Iris pigment epithelial cell (primary cell): ENCODE measurements at regions not wholly inside any gene's neighbourhood (a gene's known extent, or its start where the extent isn't known, plus 50 kb on each side); places are given as distances from the start of the nearest gene placed in this dataset.
A peak's percentile ranks its signal among the peaks of the same experiment; 100 is the strongest.

Source experiments
- DNase-seq: peaks from one replicate; pipeline ENCODE4 v3.0.0-alpha.2; 2011; ENCODE audit warnings: low read depth

DNA sequence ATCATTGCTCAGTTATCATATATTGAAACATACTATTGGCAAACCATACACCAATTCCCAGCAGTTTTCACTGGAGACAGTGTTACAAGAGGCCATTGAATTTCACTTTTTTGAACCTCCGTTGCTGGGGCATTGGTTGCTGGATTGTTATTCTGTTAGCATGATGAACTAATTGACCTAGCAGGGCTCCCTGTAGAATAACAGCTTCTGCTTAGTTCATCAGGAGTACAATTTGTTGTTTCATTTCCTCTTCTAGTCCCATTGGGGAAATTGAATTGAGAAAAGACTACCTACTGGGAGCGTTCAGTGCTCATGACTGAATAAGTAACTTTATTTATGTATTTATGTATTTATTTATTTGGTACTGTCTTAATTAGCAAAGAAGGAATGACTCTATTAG, 151.6 kb downstream of the SLIT2 start:
- no peak for DNase-seq

DNA sequence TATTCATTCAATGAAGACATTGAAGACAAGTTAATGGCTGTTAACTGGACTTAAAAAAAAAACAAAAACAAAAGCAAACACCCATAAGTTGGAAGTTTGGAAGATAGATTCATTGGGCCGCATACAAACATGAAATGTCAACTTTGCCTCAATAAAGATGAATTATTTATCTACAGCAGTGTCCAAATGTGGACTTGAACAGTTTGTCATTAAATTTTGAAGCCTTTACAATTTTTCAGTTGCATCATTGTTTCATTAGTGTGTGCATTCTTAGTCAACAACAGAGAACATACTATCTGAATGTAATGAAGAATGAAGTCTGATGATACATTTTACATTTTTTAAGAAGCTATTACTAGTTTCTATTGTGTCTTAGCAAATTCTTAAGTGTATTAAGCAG, 152.1 kb downstream of the SLIT2 start:
- DNase-seq: no peak

DNA sequence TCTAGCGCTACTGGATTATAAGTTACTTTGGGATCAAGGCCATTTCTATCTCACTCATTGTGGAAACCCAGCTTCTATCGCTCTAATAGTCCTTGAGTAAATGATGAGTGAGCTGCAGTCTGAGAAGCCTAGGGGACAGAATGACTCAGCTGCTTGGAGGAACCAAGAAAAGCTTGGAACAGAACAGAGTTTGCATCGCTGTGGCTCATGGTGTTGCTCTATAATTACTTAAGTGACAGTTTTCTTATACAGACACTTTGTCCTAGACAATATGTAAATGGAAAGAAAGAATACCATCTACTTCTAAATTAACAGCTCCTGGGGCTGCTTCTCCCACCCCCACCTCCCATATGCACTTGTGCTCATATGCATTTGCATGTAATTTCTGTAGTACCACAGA, 156.9 kb downstream of the SLIT2 start:
- DNase-seq: peak; percentile 81

DNA sequence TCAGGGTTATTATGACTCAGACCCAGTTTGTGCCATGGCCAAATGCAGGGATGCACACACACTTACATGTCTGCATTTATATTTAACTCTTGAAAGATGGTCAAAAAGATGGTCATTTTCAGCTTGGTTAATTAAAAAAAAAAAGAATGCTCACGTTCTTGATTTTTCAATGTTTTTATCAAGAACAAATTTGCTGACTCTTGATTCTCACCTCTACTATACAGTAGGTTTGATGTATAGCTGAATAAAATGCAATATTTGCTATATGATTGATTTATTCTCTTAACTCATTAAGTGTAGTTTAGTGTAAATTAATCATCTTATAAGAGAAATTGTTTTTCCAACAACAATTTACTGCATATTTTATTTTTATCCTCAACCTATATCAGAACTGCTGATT, 160.4 kb downstream of the SLIT2 start:
- no peak for DNase-seq

DNA sequence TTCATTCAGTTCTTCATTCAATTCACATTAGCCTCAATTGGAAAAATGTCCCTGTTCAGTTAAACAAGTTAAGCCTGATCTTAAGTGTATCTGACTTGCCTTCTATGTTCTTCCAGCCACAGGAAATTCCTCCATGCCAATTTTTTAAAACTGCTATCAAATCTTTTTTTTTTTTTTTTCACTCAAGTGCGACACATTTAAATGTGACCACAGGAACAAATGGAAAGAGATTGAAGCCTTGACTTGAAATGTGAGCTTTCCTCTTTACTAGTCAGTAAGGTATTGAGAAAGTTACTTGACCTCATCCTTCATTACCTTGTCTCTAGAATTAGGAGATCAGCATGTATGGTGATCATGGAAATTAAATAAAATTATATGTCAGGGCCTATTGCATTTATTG, 165.1 kb downstream of the SLIT2 start:
- no peak for DNase-seq

DNA sequence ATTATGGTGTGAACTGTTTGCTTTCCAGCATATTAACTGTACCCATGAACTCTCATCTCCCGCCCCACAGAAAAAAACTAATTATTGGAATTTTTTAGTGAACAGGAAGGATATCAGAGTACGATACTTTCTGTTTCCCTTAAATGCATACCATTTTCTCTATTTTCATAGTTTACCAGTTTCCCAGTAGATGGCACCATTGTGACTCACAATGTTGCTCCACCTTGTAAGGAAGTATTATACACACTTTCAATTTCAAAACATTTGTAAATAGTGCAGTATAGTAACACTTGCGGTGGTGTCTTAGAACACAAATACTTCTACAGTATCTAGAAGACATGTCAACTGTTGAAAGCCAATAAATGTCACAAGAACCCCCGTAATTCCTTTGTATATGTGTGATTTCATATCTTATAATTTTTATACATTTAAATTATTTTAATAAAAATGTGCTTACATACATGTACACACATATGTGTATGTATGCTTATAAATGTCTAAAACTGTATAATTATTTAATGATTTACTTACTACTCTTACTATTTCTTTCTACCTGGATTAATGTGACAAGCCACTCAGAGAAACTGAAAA, 167.3 kb downstream of the SLIT2 start:
- DNase-seq: peak; percentile 87

DNA sequence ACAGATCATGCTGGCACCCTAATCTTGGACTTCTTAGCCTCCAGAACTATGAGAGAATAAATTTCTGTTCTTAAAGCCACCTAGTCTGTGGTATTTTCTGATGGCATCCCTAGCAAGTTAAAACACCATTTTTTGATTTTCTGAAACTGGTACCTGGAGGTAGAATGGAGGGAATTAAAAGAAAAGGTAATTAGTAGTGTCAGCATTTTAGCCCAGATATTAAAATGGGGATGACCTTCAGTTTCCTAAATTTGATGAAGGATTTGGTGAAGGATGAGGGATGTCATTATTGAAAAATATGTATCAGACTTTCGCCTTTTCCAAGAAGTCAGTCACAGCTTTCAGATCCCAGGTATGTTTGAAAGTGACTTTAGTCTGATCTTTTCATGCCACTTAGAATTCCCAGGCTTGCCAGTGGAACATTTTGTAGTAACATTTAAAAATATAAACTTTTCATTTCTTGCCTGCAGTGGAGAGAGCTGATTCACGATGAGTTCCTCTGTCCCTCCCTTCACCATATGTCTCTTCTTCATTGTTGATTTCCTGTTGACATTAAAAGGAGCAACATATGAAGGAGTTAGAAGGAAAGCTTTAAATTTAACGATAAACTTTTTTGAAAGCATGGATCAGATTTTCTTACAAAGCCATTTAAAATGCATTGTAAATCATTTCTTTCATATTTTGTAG, 169.4 kb downstream of the SLIT2 start:
- no peak for DNase-seq

DNA sequence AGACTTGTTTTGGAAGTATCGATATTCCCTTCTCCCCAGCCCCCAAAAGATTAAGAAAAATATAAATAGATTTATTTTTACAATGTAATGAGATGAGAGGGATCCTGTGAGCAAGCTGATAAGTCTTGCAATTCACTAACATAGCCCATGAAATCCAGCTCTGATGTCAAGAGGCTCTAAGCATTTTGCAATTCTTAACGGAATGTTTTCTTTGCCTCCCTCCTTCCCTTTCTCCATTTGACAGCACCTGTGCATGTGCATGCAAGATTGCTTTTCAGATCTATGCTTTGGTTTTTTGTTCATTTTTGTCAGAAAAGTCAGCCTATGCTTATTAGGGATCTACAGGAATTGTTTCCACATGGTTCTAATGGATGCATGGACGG, 169.9 kb downstream of the SLIT2 start:
- DNase-seq: peak; percentile 58

DNA sequence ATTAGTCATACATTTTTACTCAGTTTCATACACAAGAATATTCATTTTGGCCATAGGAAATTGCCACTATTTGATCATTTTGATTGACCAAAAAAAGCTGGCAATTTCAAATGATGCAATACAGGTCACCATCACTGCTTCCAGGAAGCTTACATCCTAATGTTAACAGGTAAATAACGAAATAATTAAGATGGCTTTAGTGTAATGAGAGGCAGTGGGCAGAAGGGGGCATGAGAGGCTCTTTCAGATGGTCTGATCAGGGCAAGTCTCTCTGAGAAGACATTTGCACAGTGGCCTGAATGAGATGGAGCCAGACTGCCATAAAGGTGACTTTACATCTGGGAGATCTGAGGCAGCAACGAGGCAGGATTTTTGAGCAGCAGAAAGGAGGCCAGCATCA, 170.7 kb downstream of the SLIT2 start:
- peak; percentile 63 for DNase-seq

DNA sequence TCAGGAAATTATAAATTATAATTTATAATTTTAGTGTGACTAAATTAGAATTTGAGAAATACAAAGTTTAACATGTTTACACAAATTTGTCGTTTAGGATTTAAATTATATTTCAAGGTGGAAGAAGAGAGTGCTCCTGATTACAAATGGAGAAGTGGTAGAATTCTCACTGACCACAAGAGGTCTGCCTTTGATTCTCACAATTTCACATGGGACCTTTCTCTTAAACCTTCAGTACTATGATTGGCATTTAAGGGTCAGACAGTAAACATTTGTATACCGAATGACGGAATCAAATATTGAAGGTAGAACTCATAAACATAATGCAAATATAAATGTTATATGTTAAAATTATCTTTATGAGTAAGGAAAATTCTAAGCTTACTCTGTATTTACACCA, 171.7 kb downstream of the SLIT2 start:
- DNase-seq: no peak

DNA sequence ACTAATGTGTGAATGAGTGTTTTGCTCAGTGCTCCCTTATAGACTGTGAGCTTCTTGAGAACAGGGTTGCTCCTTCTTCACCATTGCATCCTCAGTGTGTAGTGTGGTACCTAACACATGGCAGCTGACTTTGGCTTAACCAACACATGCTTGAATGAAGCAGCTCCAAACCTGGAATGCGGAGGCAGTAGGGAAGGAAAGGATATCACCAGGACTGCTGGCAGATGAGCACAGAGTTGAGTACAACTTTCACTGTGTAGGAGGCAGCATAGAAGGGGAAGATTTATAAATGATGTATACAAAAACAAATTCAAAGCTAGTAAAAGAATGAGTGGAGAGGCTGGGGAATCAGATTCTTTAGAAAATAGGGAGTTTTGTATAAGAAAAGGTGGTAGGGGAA, 174.3 kb downstream of the SLIT2 start:
- no peak for DNase-seq

DNA sequence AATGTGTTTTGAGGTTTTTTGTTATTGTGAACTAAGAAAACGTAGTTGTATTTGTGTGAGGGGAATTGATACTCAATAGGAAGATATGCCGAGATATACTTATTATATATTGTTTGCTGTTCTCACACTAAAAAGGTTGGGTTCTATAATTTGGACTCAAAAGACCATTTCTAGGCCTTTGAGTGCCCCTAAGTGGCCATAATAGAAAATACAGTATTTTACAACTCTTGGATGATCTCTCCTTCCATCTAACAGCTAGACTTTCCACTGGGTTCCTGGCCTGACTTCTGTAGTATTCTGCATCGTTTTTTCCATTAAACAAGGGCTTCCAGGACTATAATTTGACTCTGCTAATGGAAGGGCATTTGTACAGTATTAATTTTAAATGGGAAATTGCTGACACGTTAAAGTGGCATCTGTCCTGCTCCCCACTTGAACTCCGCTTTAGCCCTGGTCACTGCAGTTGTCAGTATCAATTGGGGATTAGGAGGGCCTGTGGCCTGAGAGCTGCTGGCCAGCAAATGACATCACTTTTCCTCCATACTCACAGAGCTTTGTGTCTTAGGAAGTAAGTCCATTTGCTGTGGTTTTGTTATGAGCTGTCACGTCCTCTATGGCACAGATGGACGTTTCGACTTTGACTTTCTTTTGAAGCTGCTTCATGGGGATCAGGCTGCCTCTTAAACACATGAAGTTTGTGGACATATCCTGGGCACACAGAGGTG, 176.9 kb downstream of the SLIT2 start:
- DNase-seq: peak; percentile 36

DNA sequence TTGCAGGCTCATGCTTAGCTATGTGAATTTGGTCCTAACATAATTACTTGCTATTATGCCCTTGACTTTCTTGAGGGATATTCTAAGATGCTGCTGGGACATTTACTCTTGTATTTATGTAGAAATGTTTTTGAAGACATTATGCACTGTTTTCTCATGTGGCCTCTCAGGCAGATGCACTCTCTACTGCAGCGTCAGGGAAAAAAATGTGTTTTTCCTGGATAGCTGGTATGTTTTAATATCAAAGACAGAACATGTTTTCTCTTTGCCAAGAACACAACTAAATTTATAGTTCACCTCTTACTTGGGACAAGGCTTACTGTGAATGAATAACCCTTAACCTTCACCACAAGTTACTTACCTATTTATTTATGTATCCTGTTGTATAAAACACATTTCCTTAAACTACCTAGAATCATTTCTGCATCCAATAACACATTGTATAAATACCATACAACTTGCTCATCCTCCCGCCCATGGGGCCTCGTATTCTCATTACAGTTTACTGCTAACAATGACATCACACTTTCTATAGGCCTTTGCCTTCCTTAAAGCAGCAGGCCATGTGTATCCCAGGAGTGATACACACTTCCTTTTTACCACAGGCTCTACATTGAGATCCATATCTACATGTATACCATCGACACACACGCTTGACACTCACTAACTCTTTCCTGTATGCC, 178.7 kb downstream of the SLIT2 start:
- peak; percentile 84 for DNase-seq

DNA sequence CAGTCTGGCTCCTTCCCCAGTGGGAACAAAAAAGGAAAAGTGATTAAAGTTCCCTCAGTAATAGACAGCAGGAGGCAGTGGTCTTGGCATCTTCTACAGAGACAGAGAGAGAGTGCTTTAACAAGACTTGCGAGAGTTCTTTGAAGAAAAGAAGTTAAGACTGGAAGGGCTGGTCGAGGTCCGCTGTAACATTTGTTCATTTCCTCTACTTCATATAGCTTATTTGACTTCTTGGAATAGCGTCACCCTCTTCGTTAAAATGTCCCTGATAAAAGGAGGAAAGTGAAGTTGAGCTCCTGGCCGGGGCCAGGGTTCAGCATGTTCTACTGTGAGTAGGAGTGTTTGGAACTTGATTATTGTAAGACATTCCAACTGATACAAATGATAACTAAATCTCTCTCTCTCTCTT, 179.8 kb downstream of the SLIT2 start:
- peak; percentile 50 for DNase-seq

DNA sequence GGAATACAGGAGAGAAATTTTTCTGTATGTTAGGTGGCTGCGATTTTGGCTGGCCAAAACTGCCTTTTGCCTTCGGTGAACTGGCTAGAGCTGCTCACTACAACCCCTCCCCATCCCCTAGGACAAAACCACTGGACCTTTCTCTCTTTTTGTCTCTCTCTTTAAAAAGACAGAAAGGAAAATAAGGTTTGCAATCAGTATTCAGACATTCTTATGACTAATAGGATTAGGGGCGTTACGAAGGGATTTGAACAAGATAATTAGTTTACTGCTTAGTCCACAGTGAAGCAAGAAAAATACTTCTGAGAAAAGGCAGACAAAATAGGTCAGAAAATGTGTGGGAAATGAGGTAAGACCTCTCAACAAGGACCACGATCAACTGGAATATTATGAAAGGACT, 180.4 kb downstream of the SLIT2 start:
- peak; percentile 84 for DNase-seq

DNA sequence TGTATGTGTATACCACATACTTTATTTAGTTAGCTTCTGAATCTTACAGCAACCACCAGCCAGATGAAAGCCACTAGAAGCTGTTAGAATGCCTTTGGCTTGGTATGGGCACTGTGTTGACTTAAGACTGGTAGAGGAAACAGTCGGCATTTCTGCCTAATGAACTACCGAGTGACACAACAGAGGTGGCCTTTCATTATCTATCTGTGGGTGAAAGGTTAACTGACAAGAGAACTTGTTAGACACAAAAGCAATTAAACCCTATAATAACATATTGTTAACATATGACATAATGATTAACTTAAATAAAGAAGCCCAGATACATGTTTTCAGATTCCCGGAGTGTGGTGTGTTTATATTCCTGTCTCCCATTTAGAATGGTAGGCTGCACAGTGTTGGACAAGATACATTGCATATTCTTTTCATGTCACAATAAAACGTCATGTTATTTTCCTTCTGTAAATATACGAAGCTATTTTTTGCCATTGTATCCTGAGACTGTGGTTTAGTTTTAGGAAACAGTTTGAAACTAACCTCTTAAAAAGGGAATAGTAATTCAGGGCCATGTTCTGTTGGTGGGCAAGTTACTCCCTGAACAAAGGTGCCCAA, 181.5 kb downstream of the SLIT2 start:
- no peak for DNase-seq

DNA sequence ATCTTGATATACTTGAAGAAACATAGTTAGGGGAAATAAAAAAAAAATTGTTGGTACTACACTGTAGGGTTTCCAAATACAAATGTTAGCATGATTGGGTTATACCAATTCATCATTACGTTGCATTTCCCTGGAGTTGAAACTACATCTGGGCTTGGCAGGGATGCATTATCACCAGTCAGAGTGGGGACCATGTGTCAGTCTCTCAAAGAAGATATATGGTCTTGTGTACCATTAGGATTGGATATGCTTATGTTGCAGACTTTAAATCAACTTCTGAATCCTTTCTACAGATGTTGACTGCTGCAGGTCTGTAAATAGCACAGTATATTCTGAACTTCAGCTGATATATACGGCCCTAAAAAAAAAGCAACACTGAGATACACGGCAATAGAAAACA, 188.5 kb downstream of the SLIT2 start:
- DNase-seq: no peak

DNA sequence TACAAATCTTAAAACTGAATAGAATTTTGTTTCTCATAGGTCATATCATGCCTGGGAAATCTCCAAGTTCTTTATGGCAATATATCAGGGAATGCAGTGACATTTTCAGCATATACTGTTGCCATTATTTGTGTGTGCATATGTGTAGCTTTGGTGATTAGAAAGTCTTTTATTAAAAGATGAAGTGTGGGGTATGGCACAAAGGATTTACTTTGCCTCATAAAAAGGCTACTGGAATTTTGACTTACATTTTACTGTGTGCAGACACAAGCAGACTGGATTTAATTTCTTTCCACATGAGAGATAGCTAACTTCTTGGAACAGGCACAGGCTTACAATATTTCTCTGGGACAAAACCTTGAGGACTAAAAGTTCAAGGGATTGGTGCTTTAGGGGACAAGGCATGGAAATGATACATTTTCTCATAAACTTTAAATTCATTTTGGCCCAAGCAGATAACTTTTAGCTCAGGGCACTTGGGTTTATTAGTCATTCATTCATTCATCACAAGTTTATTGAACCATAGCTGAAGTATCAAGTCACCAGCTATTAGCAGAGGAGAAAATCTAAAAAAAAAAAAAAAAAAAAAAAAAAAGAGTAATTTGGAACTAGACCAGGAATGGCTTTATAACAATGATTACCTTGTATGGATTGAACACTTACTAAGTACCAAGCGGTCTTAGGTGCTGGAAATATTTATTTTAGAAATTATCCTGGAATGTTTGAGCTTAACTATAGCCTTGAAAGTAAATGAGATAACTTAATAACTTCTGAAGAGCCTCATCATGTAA, 191.5 kb downstream of the SLIT2 start:
- no peak for DNase-seq

DNA sequence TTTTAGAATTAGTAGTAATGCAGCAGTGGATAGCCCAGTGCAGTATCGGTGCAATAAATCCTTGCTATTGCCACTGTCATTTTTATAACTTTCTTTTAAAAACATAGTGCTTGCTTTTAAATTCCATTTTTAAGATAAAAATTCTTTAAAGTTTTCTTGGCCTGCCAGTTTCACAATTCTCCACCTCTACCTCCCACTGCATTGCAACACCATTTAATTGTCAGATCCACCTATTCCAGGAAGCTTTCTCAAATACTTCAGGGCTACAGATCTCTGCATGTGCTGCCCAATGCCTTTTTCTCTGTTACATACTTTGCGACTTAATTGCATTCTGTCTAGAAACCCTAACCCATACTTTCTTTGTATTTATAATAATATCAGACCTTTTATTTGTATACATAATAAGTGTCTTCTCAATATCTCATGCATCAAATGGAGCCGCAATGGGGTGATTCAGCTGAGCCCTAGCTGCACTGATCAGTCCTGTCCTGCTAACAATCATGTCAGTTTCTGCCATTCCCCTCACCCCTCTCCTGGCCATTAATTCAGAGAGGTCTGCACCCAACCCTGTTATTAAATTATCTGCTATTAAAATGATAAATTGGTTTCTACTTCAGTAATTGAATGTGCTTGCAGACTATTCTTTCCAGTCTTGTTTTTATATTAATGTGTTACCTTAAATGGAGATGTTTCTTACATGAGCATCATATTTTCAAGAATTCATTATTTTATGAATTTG, 193.1 kb downstream of the SLIT2 start:
- peak; percentile 53 for DNase-seq

DNA sequence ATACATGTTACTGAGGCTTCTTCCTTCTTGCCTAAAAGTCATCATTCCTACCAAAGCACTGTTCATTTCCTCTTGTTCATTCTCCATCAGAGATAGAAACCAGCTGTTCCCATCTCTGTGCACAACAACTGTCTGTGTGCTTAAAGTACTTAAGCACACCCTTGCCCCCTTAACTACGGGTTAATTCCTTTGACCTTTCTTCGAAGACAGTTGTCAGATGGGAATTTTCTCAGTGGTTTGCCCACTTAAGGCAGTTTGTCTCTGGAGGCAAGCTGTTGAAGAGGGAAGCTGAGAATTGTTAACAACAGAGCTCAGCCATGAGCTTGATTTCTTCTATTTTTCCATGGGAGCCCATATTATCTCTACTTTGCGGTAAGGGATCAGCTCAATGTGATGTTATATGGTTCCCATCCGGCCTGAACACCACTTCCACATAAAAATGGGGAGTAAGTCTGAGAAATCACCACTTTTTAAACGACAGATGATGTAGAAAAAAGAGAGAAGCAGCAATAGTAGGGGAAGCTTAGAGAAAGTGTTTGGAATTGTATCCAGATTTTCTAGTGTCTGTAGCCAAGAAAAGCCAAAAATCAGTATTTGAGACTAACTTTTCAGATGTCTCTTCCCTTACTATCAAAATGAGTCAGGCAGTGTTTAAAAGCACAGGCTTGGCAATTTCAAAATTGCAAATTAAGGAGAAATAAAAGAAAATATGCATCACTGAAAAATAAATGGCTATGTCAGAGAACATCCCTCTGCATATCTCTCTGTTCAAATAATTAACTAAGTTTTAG, 194.4 kb downstream of the SLIT2 start:
- no peak for DNase-seq
